ENCODE measurements at regions not wholly inside any gene's neighbourhood (a gene's known extent, or its start where the extent isn't known, plus 50 kb on each side); places are given as distances from the start of the nearest gene placed in this dataset.

- DNase-seq (ENCODE audit: extremely low spot score): no peak
- intact Hi-C loops (cut with DNase I): no loop called here
- no peak overlapping the region for H3K27ac ChIP-seq (replicated peaks in 1 of 4)
- H3K36me3 ChIP-seq: no peaks in the 10 kb centered on the region
- H3K4me1 ChIP-seq: no peaks in the 10 kb centered on the region
- no peak for TF ChIP-seq EP300 (IDR thresholded peaks at IDR 0.05)
- TF ChIP-seq POLR2AphosphoS5 (IDR thresholded peaks at IDR 0.05): no peak
- TF ChIP-seq, protein P1, sequence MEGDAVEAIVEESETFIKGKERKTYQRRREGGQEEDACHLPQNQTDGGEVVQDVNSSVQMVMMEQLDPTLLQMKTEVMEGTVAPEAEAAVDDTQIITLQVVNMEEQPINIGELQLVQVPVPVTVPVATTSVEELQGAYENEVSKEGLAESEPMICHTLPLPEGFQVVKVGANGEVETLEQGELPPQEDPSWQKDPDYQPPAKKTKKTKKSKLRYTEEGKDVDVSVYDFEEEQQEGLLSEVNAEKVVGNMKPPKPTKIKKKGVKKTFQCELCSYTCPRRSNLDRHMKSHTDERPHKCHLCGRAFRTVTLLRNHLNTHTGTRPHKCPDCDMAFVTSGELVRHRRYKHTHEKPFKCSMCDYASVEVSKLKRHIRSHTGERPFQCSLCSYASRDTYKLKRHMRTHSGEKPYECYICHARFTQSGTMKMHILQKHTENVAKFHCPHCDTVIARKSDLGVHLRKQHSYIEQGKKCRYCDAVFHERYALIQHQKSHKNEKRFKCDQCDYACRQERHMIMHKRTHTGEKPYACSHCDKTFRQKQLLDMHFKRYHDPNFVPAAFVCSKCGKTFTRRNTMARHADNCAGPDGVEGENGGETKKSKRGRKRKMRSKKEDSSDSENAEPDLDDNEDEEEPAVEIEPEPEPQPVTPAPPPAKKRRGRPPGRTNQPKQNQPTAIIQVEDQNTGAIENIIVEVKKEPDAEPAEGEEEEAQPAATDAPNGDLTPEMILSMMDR (IDR thresholded peaks at IDR 0.05): no peak
- no peak for TF ChIP-seq POLR2A (IDR thresholded peaks at IDR 0.05; ENCODE audit: low read depth)
- H3K9me3 ChIP-seq: peaks cover 0 to 26% (median 16%) of the 10 kb centered on the region in 4 donors
- no peak overlapping the region for H3K4me3 ChIP-seq
- H3K27me3 ChIP-seq: no peaks in the 10 kb centered on the region
Observed at GRCh38 chr3:135740751-135741150, 224.8 kb upstream of the PPP2R3A start.

DNA sequence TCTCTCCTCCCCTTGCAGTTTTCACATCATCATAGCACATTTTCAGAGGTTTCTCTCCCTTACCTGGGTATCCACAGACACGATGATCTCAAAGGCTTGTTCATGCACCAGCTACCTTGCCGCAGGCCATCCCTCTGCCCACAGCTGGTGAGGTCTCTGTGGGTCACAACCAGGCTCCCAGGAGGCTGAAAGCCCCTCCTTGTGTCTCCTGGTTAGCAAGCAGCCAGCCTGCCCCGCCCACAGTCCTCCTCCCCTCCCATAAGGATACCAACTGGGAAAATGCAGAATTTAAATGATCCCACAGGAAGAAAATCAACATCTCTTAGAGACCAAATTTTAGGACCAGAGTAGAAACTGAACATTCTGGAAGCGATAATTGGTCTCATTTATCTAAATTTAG lies 213.5 kb upstream of the PPP2R3A start:
- H3K27me3 ChIP-seq: no peaks in the 10 kb centered on the region
- no peak overlapping the region for H3K27ac ChIP-seq (replicated peaks in 1 of 4)
- intact Hi-C loops (cut with DNase I): no loop called here
- no peak overlapping the region for H3K4me3 ChIP-seq
- H3K9me3 ChIP-seq: no peaks in the 10 kb centered on the region
- H3K36me3 ChIP-seq: no peaks in the 10 kb centered on the region
- no peak for TF ChIP-seq POLR2AphosphoS5 (IDR thresholded peaks at IDR 0.05)
- no peak for TF ChIP-seq EP300 (IDR thresholded peaks at IDR 0.05)
- no peak for TF ChIP-seq POLR2A (IDR thresholded peaks at IDR 0.05; ENCODE audit: low read depth)
- TF ChIP-seq, protein P1 (IDR thresholded peaks at IDR 0.05): no peak
- no peaks in the 10 kb centered on the region for H3K4me1 ChIP-seq
- peak; percentile 42 for DNase-seq (ENCODE audit: extremely low spot score)
- WGBS: 69% methylated on average over 4 of the region's 4 CpGs

- Histone ChIP-seq H3K4me3 (no peak overlapping the region), H3K9me3 (no peaks in the 10 kb centered on the region), H3K27ac (replicated peaks in 1 of 4) (no peak overlapping the region), H3K4me1 (no peaks in the 10 kb centered on the region), H3K36me3 (no peaks in the 10 kb centered on the region), H3K27me3 (no peaks in the 10 kb centered on the region)
- intact Hi-C loops (cut with DNase I): no loop called here
- TF ChIP-seq POLR2A (IDR thresholded peaks at IDR 0.05; ENCODE audit: low read depth): no peak
- TF ChIP-seq EP300 (IDR thresholded peaks at IDR 0.05): no peak
- no peak for TF ChIP-seq POLR2AphosphoS5 (IDR thresholded peaks at IDR 0.05)
- TF ChIP-seq, protein P1 (IDR thresholded peaks at IDR 0.05): no peak
- 63% methylated on average over 2 of the region's 2 CpGs for WGBS
- DNase-seq (ENCODE audit: extremely low spot score): peak; percentile 84
Observed at GRCh38 chr3:135752851-135753250, 212.7 kb upstream of the PPP2R3A start.

DNA sequence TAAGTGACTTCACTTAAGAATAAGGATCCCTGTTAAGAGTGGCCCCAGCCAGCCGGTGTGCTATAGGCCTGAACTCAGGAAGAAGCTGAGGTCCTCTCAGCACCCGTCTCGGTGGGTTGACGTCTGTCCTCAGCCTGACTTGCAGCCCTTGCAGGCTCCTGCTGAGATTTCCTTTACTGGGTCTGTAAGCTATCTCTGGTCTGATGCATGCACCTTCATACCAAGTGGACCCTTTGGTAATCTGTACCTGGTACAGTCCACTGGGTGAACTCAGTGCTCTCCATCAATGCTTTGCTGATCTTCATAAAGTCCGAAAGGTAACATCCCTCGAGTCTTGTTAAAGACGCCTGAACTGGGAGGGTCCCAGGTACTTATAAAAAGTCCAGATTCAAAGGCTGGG lies 212.0 kb upstream of the PPP2R3A start:
- 85% methylated on average over 7 of the region's 7 CpGs for WGBS
- Histone ChIP-seq H3K27me3 (no peaks in the 10 kb centered on the region), H3K9me3 (no peaks in the 10 kb centered on the region), H3K27ac (replicated peaks in 1 of 4) (no peak overlapping the region), H3K4me3 (no peak overlapping the region), H3K36me3 (no peaks in the 10 kb centered on the region), H3K4me1 (no peaks in the 10 kb centered on the region)
- intact Hi-C loops (cut with DNase I): no loop called here
- peak; percentile 55 for DNase-seq (ENCODE audit: extremely low spot score)
- TF ChIP-seq, protein P1 (IDR thresholded peaks at IDR 0.05): no peak

GRCh38 chr3:135755330-135756105 lies 210.0 kb upstream of the PPP2R3A start:
- 48% methylated on average over 2 of the region's 2 CpGs for WGBS
- no peaks in the 10 kb centered on the region for H3K36me3 ChIP-seq
- H3K9me3 ChIP-seq: no peaks in the 10 kb centered on the region
- H3K27ac ChIP-seq (replicated peaks in 1 of 4): no peak overlapping the region
- intact Hi-C loops (cut with DNase I): no loop called here
- DNase-seq (ENCODE audit: extremely low spot score): peak; percentile 53
- no peaks in the 10 kb centered on the region for H3K27me3 ChIP-seq
- TF ChIP-seq POLR2AphosphoS5 (IDR thresholded peaks at IDR 0.05): no peak
- no peak for TF ChIP-seq EP300 (IDR thresholded peaks at IDR 0.05)
- no peak for TF ChIP-seq POLR2A (IDR thresholded peaks at IDR 0.05; ENCODE audit: low read depth)
- TF ChIP-seq, protein P1 (IDR thresholded peaks at IDR 0.05): no peak
- no peaks in the 10 kb centered on the region for H3K4me1 ChIP-seq
- no peak overlapping the region for H3K4me3 ChIP-seq
